Astrocyte of the spinal cord (primary cell): ENCODE measurements at regions not wholly inside any gene's neighbourhood (a gene's known extent, or its start where the extent isn't known, plus 50 kb on each side); places are given as distances from the start of the nearest gene placed in this dataset.

Experiments
- DNase-seq: peaks from one replicate; pipeline ENCODE4 v3.0.0; 2011; ENCODE audit warnings: low read depth, low spot score
- H3K4me3 ChIP-seq: 2 replicates; pipeline ENCODE4 v1.5.1; 2011; ENCODE audit warnings: low read depth, mild to moderate bottlenecking, low read length, moderate library complexity
- in situ Hi-C: cut with HindIII; loops from 2 replicates; pipeline ENCODE4 v1.10.0; 2017; ENCODE audit warnings: low sequenced_read_pairs
- TF ChIP-seq, protein P1 (sequence below): IDR thresholded peaks from 2 replicates; pipeline ENCODE4 v1.5.1; 2012; ENCODE audit warnings: low read depth, mild to moderate bottlenecking, low read length, inconsistent platforms

DNA sequence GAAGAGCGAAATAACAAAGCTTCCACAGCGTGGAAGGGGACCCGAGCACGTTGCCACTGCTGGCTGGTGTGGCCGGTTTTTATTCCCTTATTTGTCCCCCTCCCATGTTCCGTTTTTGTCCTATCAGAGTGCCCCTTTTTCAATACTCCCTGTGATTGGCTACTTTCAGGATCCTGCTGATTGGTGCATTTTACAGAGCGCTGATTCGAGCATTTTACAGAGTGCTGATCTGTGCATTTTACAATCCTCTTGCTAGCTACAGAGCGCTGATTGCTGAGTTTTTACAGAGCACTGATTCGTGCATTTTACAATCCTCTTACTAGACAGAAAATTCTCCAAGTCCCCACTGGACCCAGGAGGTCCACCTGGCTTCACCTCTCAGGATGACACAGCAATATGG lies 250.9 kb upstream of the EPHA5 start:
- in situ Hi-C loops = no loop called here
- TF ChIP-seq, protein P1, sequence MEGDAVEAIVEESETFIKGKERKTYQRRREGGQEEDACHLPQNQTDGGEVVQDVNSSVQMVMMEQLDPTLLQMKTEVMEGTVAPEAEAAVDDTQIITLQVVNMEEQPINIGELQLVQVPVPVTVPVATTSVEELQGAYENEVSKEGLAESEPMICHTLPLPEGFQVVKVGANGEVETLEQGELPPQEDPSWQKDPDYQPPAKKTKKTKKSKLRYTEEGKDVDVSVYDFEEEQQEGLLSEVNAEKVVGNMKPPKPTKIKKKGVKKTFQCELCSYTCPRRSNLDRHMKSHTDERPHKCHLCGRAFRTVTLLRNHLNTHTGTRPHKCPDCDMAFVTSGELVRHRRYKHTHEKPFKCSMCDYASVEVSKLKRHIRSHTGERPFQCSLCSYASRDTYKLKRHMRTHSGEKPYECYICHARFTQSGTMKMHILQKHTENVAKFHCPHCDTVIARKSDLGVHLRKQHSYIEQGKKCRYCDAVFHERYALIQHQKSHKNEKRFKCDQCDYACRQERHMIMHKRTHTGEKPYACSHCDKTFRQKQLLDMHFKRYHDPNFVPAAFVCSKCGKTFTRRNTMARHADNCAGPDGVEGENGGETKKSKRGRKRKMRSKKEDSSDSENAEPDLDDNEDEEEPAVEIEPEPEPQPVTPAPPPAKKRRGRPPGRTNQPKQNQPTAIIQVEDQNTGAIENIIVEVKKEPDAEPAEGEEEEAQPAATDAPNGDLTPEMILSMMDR = no peak
- no peak overlapping the region for H3K4me3 ChIP-seq
- DNase-seq = no peak

DNA sequence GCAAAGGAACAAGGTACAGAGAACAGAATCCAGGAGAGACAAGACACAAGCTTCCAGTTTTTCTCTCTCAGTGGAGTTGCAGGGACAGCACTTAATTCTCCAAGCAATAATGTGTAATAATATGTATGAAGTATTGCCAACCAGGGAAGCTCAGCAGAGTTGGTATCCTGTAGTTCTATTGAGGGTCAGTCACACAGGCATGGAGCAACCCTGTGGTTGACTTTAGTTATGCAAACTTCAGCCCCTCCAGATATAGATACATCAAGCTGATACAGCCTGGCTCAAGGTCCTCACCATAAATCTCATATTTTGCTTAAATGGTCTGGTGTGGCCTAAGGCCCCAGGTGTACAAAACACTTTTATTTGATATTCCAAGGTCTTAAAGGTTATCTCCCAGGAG lies 248.6 kb upstream of the EPHA5 start:
- in situ Hi-C loops = no loop called here
- TF ChIP-seq, protein P1 = no peak

DNA sequence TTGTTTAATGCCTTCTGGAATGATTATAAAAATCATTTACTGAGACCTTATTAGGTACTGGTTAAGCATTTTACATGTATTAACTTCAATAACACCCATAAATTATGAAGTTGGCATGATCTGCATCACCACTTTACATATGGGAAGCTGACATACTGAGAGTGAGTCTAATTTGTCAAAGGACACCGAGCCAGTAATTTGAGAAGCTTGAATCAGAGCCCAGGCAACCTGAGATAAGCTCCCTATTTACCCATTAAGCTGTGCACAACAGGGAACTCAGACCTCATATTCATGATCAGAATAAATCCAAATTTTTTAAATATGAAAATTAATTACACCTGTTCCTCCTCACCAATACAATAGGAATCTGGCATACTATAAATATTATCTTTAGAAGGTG lies 247.9 kb upstream of the EPHA5 start:
- TF ChIP-seq, protein P1 = no peak
- DNase-seq = no peak
- H3K4me3 ChIP-seq = no peak overlapping the region
- in situ Hi-C loops = no loop called here

More for the DNA sequence above, 248.6 kb upstream of the EPHA5 start:
- no peak overlapping the region for H3K4me3 ChIP-seq
- DNase-seq = no peak

DNA sequence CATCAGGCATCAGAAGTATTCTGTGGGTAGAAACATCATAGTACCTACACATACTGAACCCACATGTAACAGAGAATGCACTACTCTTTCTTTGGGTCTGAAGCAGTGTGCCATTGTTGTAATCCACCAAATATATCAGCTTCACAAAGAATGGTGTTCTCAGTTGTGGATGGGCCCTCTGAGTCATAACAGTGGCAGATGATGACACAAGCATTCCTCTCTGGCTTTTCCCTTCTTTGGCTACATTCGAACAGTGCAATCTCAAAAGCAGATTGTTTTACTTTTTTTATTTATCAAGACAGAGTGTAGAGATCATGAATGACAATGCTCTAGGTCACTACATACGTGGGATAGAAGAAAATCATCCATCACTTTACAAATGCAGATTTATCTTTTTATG lies 247.2 kb upstream of the EPHA5 start:
- peak; percentile 64 for DNase-seq
- H3K4me3 ChIP-seq = no peak overlapping the region
- TF ChIP-seq, protein P1 = no peak
- in situ Hi-C loops = no loop called here

DNA sequence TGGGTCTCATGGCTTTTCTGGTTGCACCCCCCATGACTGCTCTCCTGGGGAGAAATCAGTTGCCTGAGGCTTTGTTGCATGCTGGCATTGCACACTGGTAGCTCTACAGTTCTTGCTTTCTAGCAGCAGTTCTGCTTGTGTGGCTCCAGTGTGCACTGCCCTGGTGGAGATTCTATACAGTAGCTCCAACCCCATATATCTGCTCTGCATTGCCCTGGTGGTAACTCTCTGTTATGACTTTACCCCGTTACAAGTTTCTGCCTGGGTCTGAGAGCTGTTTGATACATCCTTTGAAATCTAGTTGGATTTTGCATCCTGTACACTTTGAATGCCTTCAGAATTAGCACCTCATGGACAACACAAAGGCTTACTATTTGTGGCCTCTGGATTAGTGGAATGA lies 241.4 kb upstream of the EPHA5 start:
- H3K4me3 ChIP-seq = no peak overlapping the region
- no peak for DNase-seq
- in situ Hi-C loops = no loop called here
- TF ChIP-seq, protein P1 = no peak

DNA sequence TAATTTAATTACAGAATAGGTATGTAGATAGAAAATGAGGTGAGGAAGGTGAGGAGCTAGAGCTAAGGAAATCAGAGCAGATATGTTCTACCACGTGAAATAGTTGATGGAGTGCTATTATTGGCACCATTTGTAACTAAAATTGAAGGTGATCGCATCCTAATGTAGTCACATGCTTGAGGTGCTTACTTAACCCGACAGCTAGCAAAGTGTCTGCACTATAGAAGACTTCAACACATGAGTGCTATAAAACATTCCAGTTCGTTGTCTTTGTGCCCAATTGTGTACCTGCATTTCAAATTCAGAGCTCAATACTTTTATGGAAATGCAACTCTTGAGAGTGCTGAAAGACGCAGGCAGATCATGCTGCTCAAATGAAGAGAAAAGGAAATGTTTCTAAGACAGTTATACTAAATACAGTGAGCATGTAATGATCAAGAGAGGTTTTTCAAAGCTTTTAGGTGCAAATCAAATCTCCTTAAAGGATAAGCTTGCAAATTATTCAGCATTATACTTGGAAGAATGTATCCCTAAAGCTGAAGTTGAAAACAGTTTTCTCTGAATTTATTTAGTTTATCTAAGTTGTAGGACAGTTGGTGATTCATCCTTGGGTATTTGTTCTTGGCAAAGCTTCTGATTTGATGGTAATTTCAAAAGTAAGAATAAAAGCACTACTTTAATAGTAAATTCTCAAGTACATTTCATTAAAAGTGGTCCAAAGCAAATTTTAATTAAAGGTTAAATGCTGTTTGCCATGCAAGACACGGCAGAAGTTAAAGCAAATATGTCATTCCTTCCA lies 223.9 kb upstream of the EPHA5 start:
- TF ChIP-seq, protein P1 = no peak
- DNase-seq = peak; percentile 59
- no peak overlapping the region for H3K4me3 ChIP-seq
- in situ Hi-C loops = no loop called here
